Fibroblast of the aortic adventitia (primary cell): ENCODE measurements at regions not wholly inside any gene's neighbourhood (a gene's known extent, or its start where the extent isn't known, plus 50 kb on each side); places are given as distances from the start of the nearest gene placed in this dataset.
"Not testable (repeated sequence)": the region's sequence is repeated elsewhere in the genome, so short reads cannot be mapped to it uniquely, and the experiment has no call there.

ENCODE experiments used
- DNase-seq: peaks from one replicate; pipeline ENCODE4 v3.0.0-alpha.2; 2010; ENCODE audit warnings: low read depth
- H3K4me3 ChIP-seq: 2 replicates; pipeline ENCODE4 v1.5.1; 2011; ENCODE audit warnings: low read depth, mild to moderate bottlenecking, control low read depth, low read length, moderate library complexity
- CTCF ChIP-seq: IDR thresholded peaks from 2 replicates; pipeline ENCODE4 v1.5.1; 2011; ENCODE audit warnings: mild to moderate bottlenecking, low read length, control low read depth, inconsistent platforms; ENCODE audit not compliant: insufficient read depth

GRCh38 chr2:102892698-102893310, 131.0 kb downstream of the TMEM182 start:
- no peak overlapping the region for H3K4me3 ChIP-seq
- no peak for DNase-seq

DNA sequence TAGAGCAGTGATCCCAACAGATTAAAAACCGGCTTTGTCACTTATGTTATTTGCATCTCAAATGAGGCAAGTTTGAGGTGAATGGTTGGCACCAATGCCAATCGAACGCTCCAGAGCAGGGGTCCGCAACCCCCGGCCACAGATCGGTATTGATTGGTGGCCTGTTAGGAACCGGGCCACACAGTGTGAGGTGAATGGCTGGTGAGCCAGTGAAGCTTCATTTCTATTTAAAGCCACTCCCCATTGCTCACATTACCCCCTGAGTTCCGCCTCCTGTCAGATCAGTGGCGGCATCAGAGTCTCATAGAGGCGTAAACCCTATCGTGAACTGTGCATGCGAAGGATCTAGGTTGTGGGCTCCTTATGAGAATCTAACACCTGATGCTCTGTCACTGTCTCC, 132.0 kb downstream of the TMEM182 start:
- no peak for TF ChIP-seq CTCF
- H3K4me3 ChIP-seq = no peak overlapping the region
- no peak for DNase-seq

More at GRCh38 chr2:102892698-102893310, 131.0 kb downstream of the TMEM182 start:
- TF ChIP-seq CTCF = no peak

- TF ChIP-seq CTCF = no peak
- H3K4me3 ChIP-seq = no peak overlapping the region
These were observed 133.5 kb downstream of the TMEM182 start for GRCh38 chr2:102895376-102895775.

DNA sequence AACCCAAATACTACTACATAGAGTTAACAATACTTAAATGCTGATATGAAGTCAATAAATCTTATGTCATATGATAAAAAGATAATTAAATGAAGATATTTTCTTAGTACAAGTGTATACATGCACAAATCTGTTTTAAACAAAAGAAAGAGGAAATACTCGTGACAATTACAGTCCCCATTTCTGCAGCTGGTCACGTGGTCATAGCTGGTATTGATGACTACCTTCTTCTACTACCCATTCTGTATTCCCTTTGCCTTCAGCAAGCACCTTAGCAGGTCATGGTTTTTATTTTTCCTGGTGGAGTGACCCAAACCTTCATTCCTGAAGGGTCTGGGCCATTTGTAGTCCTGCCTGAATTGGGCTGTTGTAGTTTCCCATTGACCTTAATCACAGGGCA, 147.4 kb downstream of the TMEM182 start:
- H3K4me3 ChIP-seq, DNase-seq: not testable (repeated sequence)

More at GRCh38 chr2:102895376-102895775, 133.5 kb downstream of the TMEM182 start:
- no peak for DNase-seq

- TF ChIP-seq CTCF = no peak
- no peak for DNase-seq
- H3K4me3 ChIP-seq = no peak overlapping the region
These were observed 148.9 kb downstream of the TMEM182 start for GRCh38 chr2:102910724-102911123.

DNA sequence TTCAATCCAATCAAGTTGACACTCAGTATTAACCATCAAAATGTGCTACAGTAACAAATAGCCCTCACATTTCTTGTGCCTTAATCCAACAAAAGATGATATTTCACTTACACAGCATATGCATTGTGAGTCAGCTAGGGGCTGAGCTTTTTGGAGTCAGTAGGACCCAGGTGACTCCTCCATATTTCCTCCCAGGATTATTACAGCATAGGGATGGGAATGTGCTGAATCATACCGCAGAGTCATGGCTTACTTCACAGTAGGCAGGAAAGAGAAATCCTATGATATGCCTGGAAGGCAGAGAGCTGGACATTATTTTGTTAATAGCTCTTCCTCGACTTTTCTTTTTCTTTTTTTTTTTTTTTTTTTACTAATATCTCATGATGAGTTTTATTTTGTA, 153.3 kb downstream of the TMEM182 start:
- TF ChIP-seq CTCF = no peak
- H3K4me3 ChIP-seq = no peak overlapping the region
- peak; percentile 60 for DNase-seq

GRCh38 chr2:102922321-102922720, 160.5 kb downstream of the TMEM182 start:
- H3K4me3 ChIP-seq = no peak overlapping the region
- no peak for TF ChIP-seq CTCF
- DNase-seq = no peak
